LHCN-M2 (cell line): ENCODE measurements at regions not wholly inside any gene's neighbourhood (a gene's known extent, or its start where the extent isn't known, plus 50 kb on each side); places are given as distances from the start of the nearest gene placed in this dataset.

ENCODE experiments used
- DNase-seq: peaks from one replicate; pipeline ENCODE4 v3.0.0-alpha.2; 2012; ENCODE audit warnings: low read depth

DNA sequence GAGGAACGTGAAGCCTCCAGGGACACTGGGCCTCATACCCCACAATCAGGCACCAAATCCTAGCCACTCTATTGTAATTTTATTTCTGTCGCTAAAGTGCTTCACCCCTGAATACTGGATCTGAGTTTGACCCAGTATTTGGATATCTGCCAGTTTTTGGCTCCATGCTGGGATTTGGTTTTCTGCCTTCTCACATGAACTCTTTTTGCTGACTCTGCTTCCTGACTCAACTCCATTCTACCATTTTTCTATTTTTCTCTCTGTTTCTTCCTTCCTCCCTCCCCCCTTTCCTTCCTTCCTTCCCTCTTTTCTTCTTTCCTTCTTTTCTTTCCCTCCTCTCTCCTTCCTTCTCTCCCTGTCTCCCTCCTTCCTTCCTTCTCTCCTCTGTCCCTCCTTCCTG lies 151.3 kb upstream of the GJB5 start:
- DNase-seq: no peak

DNA sequence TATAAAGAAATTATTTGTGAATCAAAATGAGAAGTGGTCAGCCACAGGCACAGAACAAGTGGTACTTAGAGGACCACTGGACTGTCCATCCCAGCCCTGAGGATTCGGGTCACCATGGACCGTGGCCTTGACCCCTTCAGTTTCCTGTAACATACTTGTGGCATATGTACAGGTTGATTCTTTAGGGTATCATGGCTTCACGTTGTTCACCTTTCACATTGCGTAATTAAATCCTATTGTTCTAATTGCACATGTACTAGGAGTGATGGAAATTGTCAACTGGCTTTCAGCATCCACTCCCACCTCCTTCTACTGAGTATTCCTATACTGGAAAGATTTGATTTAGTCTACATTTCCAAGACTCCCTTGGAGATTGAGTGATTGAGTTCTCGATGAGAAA lies 148.3 kb upstream of the GJB5 start:
- no peak for DNase-seq

DNA sequence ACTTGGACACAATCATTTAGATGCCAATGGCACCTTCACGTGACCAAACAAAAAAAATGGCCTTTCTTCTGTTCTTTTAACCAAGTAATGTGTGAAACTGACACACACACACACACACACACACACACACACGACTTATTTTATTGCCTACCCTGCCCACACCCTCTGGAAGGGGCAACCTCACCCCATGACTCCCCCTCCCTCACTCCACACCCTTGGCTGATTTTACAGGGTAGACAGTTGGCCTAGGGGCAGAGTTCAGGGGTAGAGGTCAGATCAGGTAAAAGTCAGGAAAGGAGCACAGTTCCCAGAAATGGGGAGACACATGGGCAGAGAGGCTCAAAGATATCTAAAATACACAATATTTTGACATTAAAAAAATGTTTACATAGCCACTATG lies 144.8 kb upstream of the GJB5 start:
- DNase-seq: no peak

DNA sequence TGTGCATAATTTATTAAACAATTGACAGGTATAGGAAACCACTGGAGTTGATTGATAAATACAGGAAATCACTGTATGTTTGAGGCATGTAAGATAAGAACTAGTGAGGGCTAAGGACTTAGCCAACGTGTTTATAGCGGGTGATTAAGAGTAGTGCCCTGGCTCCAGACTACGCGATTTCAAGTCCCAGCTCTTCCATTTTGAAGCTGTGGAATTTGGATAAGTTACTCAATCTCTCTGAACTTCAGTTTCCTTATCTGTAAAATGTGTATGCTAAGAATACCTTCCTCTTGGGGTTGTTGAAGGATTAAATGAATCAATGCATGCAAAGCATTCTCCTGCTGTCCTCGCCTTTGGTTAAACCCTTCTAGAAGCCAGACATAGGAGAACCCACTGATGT lies 143.3 kb upstream of the GJB5 start:
- DNase-seq: no peak

DNA sequence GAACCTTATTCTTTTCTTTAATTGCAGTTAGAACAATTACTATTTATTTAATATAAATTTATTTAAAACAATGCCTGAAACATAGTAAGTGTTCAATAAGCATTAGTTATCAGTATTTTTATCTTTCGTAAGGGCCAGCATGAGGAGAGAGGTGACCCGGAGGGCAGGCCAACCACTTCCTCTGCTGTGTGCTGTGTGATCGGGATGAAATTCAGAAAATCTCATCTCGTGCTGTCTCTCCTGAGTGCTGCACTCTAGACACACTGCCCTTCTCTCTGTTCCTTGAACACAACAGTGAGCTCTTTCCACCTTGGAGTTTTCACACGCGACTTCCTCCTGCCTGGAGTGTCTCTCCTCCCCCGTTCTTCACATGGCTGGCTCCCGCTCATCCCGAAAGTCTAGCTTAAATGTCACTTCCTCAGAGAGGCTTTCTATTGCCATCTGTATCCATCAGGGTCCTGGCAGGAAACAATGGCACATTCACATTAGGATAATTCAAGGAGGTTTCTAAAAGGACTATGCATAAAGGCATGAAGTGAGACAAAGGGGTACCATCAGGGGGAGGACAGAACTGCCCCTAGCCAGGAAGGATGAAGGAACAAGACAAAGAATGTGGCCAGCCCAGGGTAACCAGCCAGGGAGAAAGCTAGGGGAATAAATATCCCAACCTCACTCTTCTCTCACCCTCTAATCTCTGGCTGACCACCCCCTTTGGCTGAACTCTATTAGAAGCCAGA lies 142.6 kb upstream of the GJB5 start:
- DNase-seq: no peak

DNA sequence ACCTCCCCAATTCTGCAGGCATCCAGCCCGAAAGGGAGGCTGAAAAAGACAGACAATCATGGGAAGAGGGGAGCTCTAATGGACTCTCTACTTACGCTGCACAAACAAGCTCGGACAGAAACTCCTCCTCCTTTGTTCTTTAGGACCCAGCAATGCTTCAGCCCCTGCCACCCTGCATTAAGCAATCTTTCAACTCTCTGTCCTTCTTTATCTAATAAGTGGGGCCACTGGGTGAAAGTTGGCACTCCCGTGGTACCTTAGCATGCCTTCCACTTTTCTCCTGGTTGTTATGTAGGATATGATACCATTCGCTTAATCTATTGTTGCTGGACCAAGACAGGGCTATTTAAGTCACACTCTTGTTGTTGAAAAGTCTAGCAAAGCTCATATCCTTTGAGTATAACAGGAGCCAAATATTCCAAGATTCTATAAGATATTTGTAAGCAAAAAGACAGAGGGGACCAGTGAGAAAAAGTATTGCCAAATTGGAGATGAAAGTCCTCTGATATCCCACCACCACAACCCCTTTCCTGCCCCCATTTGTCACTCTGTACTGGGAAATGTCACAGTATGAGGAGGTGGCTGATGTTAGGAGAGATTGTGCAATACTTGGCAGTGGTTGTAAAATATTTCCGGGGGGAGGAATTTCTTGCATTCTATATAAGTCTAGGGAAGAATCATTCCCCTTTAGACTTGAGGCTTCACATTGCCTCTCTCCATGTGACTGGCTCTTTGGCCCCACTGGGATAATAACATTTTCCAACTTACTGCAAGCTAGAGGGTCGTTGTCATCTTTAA lies 137.3 kb upstream of the GJB5 start:
- DNase-seq: no peak

DNA sequence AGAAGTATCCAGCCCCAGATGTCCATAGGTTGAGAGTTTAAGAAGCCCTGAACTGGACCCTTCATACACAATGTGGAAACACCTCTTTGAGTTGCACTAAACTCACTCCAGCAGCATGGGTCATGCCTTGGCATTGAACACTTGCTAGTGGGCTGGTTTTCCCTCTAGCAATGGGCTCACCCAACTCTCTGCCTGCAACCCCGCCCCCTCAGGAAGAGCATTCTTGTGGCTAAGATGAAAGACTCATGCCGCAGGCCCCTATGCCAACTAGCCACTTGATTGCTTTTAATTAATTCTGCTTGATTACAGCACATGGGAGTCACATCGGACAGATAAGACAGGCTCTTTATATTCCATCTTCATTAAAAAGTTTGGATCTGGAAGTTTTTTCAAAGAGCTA lies 136.5 kb upstream of the GJB5 start:
- no peak for DNase-seq

DNA sequence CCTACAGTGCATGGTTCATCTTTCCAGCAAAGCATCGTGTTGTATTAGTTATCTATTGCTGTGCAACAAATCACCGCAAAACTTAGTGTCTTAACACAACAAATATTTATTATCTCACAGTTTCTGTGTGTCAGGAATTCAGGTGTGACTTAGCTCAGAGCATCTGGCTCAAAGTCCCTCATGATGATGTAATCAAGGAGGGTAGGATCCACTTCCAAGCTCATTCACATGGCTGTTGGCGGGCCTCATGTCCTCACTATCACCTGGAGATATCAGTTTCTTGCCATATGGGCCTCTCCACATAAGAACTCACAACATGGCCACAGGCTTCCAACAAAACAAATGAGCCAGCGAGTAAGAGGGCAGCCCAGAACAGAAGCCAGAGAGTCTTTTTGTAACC lies 135.6 kb upstream of the GJB5 start:
- no peak for DNase-seq

DNA sequence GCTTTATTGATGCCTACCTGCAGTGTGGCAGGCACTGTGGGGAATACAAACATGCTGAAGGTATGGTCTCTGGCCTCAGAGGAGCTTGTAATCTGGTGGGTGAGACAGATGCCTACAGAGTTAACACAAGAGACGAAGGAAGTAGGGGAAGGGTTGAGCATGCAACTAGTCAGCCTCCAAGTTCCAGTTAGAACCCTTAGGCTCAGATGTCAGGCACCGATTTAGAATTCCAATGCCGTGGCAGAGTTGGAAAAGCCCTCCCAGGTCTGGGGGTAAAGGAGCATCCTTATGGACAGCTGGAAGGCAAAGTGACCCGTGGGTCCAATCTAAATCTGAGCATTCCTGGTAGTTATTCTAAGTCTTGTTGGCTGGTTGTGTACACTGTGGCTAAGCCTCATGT lies 132.9 kb upstream of the GJB5 start:
- DNase-seq: no peak

DNA sequence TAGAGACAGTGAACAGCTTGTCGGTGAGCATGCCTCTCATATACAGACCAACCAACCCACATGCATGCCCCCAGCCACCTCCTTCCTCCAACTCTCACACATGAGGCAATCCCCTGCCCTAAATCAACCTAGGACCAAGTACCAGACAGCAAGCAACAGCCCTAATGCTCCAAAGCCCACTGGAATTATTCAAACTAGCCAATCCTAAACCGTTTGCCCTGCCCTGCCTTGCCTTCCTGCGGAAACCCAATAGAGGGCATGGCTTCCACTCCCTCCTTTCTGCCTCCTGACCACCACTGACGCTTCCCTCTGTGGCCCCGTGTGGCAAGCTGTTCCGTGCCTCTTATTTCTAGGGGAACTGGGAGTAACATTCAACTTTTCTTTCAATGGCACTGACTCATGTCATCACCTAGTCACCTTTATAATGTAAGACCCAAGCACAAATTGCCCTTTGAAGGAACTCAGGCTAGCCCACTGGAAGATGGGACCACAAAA lies 129.3 kb upstream of the GJB5 start:
- DNase-seq: no peak

DNA sequence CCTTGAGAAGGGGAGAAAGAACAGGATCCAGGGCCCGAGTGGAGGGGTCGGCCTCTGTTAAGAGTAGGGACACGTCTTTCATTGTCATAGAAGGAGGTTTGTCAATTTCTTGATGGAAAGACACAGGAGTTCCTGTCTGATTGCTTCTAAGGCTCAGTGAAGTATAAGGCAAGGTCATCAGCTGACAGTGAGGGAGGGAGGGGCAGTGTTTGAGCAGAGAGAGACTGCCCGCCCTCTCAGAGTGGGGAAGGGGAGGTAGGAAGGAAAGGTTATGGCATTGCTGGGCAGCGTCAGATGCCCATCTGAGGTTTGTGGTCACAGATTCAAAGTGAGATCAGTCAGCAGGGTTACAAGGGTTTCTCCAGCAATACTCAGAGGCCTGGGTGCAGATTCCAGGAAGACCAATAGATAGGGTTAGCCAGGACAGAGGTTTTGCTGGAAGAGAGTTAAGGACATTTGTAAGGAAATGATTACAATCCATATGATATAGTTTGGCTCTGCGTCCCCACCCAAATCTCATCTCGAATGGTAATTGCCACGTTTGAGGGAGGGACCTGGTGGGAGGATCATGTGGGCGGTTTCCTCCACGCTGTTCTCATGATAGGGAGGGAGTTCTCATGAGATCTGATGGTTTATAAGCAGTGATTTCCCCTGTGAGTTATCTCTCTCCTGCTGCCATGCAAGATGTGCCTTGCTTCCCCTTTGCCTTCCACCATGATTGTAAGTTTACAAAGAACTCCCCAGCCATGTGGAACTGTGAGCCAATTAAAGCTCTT lies 127.2 kb upstream of the GJB5 start:
- no peak for DNase-seq

DNA sequence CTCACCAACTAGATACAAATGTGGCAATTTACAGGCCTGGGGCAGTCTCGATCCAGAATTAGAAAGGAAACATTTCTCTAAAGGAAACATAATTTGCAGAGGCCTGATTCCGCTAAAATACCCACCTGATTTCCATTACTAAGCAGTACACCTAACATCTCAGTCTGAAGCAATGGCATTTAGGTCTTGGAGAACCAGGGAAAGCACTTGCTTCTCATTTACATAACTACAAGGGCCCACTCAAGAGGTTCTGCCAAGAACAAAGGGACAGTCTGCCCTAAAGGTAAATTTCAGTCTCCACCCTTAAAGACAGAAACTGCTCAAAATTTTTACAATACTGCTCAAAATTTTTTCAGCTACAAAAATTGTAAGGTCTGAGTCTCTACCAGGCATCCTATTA lies 123.7 kb upstream of the GJB5 start:
- DNase-seq: no peak

DNA sequence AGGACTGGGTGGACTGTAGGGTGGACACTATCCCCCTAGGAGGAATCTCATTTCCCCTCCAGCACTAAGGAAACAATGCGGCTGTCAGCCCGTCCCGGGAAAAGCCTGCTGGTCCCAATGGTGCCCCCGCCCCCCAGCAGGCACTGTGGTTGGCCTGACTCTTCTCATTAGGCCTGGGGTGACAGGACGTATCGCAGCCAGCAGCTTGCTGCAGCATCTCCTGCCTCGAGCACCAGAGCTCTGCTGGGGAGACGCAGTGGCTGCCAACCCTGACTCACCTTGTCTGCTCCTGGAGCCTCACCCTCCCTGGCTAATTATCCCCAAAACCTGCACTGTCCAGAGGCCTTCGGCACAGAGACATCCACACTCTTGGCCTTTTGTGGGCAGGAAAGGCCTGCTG lies 115.1 kb upstream of the GJB5 start:
- DNase-seq: no peak

DNA sequence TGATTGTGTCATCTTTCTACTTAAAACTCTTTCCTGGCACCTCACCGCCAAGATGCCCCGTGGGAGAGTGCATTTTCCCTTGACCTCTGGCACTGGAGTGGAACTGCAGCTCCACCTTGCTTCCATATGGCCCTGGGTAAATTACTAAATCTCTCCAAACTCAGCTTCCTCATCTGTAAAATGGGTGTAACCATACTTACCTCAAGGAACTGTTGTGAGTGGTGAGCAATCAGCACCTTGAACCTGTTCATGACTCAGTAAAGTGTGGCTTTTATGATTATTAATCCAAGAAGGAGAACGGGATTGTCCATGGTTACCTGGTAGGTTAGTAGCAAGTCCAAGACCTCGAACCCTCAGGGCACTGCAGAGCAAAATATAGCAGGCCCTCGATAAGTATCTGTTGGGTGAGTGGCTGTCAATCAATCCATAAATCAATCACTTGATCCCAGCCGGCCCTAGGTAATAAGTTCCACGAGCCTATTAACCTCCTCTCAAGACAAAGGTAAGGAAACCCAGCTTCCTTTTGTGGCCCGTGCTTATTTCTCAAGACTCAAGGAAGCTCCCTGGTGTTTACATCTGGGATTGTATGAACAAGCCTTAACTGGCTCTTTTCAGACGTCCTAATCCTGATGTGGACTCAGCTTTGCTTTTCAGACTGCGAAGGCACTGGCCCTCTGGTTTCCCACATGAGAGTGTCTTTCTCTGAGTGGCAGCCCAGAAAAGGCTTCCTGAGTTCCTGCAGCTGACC lies 114.0 kb upstream of the GJB5 start:
- no peak for DNase-seq

DNA sequence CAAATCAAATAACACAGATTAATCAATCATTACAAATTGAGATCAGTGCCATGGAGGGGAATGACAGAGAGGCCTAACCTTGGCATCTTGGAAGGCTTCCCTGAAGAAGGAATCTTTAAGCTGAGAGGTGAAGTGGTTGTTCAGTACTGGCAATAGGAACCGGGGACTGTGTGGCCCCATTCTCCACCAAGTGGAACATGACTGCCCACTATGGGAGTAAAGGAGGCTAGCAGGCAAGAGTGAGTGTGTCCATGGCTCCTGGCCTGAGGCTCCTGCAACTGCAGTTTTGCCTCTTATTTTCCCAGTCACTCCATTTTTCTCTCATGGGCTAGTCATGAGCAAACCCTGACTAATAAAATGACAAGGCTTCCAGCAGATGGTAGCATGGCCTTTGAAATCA lies 112.2 kb upstream of the GJB5 start:
- DNase-seq: no peak

DNA sequence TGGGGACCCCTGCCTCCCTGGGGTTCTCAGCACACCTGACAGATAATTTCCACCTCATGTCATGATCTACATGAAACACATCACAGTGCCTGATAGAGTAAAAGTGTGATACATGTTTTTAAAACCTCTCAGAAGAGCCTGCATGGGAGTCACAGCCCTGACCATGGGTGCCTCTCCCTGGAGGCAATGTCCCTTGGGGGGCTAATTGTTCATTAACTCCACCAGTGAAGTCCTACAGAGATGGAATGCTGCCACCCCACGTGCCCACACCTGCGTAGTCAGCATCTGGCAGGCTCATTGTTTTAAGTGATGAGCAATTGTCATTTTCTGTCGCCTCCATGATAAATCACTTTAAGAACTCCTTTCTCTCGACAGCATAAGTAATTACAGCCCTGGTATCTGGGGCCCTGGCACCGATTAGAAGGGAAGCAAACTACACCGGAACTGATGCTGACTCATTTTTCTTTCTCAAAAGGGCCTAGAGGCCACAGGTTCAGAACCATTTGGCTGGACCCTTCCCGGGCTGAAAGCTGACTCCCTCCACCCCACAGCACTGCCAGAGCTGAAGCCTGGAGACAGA lies 109.6 kb upstream of the GJB5 start:
- no peak for DNase-seq

DNA sequence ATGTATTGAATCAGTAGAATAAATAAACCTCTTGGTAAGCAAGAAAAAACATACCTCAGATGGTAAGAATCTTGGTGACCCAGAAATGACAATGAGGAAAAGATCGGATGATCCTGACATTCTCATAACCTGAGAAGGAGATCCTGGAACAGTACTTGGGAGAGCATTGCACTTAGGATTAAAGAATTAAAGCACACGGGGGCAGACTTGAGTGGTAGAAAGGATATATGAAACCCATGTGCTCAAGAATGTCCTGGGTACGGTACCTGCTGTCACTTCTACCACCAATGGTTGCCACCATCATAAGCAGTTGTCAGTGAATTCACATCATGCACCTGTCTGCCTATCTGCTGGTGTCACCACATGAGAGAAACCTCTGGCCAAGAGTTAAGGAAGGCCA lies 108.9 kb upstream of the GJB5 start:
- no peak for DNase-seq

DNA sequence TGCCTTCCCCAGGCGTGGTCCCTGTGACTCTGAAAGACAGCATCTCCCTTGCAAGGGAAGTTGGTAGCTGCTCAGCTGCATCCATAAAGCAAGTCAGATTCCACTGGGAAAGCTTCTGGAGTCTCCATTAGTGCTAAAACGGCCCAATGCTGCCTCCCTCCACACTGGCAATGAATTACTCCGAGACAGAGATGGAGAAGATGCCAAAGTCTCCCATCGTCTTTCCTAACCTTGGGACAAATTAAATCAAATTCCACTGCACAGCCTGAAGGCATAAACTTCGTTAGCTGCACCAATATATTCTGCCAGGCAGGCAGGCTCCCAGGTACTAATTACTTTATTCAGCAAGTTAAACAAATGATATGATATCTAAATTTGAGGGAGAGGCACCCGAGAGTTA lies 106.3 kb upstream of the GJB5 start:
- DNase-seq: no peak

DNA sequence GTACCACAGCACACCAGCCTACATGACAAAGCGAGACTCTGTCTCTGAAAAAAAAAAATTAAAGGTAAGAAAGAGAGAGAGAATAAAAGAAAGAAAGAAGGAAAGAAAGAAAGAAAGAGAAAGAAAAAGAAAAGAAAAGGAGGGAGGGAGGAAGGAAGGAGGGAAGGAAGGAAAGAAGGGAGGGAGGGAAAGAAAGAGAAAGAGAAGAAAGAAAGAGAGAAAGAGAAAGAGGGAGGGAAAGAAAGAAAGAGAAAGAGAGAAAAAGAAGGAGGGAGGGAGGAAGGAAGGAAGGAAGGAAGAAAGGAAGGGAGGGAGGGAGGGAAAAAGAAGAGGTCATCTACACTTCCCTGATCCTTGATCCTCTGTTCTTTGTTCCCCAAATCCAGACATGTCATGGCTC lies 104.8 kb upstream of the GJB5 start:
- DNase-seq: no peak

DNA sequence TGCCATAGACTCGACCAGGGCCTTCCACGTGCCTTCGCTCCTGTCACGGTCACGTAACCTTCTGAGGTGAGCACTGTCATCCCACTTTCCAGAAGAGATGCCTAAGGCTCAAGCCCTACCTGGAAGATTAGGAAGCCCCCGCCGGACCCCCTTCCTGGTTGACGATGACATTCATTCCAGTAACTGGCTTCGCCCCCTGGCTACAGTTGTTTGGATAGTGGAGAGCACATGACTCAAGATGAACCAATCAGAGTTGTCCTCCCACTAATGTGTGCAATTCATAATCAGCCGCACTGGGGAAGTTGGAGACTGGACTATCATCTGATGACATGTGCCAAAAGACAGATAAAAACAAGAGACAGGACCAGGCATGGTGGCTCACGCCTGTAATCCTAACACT lies 104.0 kb upstream of the GJB5 start:
- no peak for DNase-seq

DNA sequence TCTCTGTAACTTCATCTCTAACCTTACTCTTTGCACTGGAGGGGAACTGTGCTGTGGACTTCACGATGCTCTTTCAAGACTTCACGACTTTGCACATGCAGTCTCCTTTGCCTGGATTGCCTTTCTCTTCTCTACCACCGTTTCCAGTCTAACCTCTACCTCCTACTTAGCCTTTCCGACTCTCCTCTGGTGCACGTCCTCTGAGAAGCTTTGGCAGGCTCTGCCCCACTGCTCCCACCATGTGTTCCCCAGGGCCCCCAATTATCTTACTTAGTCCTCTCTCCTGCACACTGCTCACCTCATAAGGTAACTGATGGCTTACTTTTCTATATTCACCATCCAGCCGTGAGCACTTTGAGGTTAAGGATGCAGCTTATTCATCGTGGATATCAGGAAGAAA lies 101.7 kb upstream of the GJB5 start:
- DNase-seq: no peak
